GM13977 (cell line): ENCODE measurements at regions not wholly inside any gene's neighbourhood (a gene's known extent, or its start where the extent isn't known, plus 50 kb on each side); places are given as distances from the start of the nearest gene placed in this dataset.

Source experiments
- DNase-seq: peaks from one replicate; pipeline ENCODE4 v3.0.0; 2012; ENCODE audit warnings: low spot score
- CTCF ChIP-seq: IDR thresholded peaks from 2 replicates; pipeline ENCODE4 v1.5.1; 2012; ENCODE audit warnings: mild to moderate bottlenecking, control low read depth; ENCODE audit not compliant: insufficient read depth; ENCODE audit errors: extremely low read depth, missing control alignments
- in situ Hi-C: fragments of 300-500 bp; cut with MboI; formaldehyde crosslinking; loops from one replicate; pipeline ENCODE4 v1.12.0; 2022; ENCODE audit warnings: low sequenced_read_pairs, low pct_unique_long_range_greater_than_20kb, mixed read lengths, inconsistent platforms; ENCODE audit not compliant: unreplicated experiment

- no peak for TF ChIP-seq CTCF
- DNase-seq, result no peak
- in situ Hi-C loops, result no loop called here
Measured at GRCh38 chr6:167392631-167393316, 67.9 kb downstream of the TTLL2 start.

DNA sequence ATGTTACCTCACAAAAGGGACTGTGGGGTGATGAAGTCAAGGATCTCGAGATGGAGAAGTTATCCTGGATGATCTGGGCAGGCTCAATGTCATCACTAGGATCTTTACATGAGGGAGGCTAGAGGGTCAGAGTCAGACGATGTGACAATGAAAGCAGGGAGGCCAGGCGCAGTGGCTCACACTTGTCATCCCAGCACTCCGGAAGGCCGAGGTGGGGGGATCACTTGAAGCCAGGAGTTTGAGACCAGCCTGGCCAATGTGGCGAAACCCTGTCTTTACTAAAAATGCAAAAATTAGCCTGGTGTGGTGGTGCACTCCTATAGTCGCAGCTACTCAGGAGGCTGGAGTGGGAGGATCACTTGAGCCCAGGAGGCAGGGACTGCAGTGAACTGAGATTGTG lies 68.8 kb downstream of the TTLL2 start:
- in situ Hi-C loops, result no loop called here
- TF ChIP-seq CTCF, result no peak
- DNase-seq, result no peak

- no peak for TF ChIP-seq CTCF
- in situ Hi-C loops, result no loop called here
- DNase-seq, result no peak
Measured at GRCh38 chr6:167394339-167394738, 69.5 kb downstream of the TTLL2 start.

- TF ChIP-seq CTCF, result no peak
- in situ Hi-C loops, result no loop called here
- DNase-seq, result no peak
Measured at GRCh38 chr6:167394820-167395219, 69.9 kb downstream of the TTLL2 start.

GRCh38 chr6:167396068-167396658 lies 71.3 kb downstream of the TTLL2 start:
- in situ Hi-C loops, result no loop called here
- no peak for TF ChIP-seq CTCF
- no peak for DNase-seq

DNA sequence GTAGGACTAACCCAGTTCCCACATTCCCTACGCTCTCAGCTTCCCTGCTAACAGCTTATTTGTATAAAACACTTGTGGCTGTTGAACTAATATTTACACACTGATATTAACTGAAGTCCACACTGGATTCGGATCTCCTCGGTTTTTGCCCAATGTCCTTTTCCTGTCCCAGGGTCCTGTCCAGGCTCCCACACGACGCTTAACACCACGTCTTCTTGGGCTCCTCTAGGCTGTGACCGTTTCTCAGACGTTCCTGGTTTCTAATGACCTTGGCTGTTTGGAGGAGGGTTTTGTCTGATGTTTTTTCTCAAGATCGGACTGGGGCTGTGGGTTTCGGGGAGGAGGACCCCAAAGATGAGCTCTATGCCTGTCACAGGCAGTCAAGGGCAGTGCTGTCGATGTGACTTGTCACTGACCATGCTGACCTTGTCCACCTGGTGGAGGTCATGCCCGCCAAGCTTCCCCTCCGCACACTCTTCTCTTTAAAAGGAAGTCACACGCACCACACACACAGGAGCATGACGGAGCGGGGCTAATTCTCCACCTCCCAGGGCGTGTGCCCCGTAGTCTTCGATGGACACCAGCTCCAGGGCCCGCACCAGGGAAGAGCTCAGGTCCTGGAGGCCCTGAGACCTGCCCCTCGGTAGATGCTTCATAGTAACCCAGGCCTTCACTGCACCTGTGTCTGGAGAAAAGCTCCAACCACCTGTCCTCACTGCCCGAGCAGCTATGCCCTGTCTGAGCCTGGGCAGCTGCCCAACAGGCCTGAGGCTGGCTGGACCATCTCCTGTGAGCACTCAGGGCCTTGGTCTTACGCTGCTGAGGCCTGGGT lies 72.0 kb downstream of the TTLL2 start:
- TF ChIP-seq CTCF, result no peak
- no peak for DNase-seq
- in situ Hi-C loops, result no loop called here
